ENCODE measurements at regions not wholly inside any gene's neighbourhood (a gene's known extent, or its start where the extent isn't known, plus 50 kb on each side); places are given as distances from the start of the nearest gene placed in this dataset.
A peak's percentile ranks its signal among the peaks of the same experiment; 100 is the strongest.

DNA sequence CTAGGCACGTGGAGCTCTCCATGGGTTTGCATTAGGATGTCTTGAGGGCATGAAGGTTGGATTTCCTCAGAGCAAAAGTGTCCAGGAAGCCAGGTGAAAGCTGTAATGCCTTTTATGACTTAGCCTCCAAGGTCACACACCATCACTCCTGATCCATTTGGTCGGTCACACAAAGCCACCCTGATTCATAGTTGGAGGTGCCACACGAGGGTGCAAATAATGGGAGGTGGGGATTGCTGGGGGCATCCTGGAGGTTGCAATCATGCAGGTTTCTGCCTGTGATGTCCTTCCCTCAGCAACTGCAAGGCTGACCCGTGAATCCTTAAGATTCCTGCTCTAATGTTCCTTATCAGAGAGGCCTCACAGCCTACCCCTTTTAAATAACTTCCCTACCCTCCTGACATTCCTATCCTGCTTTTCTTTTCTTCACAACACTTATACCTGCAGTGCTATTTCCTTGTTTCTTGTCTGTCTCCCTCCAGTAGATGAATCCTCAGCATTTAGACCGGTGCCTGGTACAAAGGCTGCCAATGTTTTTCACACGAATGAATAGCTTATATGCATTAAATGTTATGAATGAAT is 97.1 kb downstream of the LIPG start:
- no peak for DNase-seq (ENCODE audit: low read depth)

GRCh38 chr18:49656073-49656692 is 94.3 kb downstream of the LIPG start:
- DNase-seq (ENCODE audit: low read depth) = peak; percentile 96

DNA sequence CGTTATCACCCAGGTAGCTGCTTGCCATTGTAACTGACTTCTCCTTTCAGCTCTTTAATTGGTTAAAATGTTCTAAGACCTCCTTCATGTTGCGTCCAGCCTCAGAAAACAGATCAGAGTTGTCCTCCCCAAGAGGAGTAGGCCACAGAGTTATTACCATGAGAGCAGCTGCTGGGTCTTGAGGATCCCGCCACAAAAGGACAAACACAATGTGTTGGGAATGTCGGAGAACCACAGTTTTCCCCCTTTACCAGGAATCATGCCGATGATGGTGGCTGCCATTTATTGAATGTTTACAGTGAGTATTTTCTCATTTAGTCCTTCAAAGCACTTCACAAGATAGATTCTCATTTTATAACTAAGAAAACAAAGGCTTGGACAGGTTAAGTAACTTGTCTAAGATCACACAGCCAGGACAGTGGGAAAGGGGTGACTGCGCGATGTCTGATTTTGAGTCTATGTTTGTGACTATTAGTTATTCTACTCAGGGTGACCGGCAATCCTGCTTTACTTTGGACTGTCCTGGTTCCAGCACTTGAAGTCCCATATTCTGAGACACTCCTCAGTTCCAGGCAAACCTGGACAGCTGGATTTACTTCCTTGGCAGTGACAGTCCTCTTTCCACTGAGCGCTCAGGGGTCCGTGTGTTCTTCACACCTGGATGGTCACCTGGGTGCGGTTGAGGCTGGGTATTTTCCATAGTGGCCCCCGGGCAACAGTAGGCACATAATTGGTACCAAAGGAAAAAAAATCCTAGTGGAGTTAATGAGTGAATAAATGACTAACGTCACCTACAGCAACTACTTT is 93.6 kb downstream of the LIPG start:
- no peak for DNase-seq (ENCODE audit: low read depth)

GRCh38 chr18:49654347-49654746 is 92.5 kb downstream of the LIPG start:
- DNase-seq (ENCODE audit: low read depth) = no peak

- peak; percentile 19 for DNase-seq (ENCODE audit: low read depth)
Observed at GRCh38 chr18:49652881-49653724, 91.2 kb downstream of the LIPG start.

DNA sequence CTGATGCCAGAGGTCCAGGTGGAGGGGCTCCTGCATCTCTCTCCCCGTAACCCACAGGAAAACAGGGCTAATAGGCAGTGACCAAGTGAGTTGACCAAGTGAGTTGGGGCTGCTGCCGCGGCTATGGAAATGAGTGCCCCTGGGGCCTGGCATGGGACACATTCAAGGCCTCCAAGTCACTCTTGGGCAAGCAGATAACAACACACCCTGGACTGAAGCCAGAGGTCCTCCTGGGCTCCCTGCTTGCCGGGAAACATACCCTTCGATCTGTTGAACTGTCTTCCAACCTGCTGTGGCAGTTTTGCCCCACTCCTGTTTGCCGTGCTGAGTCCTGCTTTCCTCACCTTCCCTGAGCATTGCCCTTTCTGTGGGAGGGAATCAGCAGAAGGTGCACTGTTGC is 89.2 kb downstream of the LIPG start:
- DNase-seq (ENCODE audit: low read depth) = no peak

DNA sequence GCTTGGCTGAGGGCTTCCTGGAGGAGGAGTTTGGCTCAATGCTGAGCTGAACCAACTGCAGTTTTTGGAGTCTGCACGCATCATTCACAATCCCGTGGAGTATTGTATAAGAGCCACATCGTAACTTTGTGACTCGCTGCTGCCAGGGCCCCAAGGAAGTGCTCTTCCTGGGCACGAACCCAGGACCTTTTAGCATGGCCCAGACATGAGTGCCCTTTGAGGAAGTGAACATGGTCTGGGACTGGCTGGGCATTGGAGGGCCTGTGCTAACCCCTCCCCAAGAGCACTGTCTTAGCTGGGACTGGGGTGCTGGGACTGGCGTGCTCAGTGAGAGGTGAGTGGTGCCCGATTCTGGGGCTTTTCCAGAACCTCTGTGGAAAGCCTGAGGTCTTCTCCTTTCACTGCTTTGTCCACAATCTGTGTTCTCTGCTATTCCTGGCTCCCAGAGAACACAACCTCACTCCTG is 88.6 kb downstream of the LIPG start:
- peak; percentile 29 for DNase-seq (ENCODE audit: low read depth)

GRCh38 chr18:49648811-49649210 is 87.0 kb downstream of the LIPG start:
- no peak for DNase-seq (ENCODE audit: low read depth)

All from Daoy (cell line).